ENCODE measurements at regions not wholly inside any gene's neighbourhood (a gene's known extent, or its start where the extent isn't known, plus 50 kb on each side); places are given as distances from the start of the nearest gene placed in this dataset.

- no peak overlapping the region for H2AFZ ChIP-seq (ENCODE audit: low read depth)
- ChIA-PET CTCF (no interaction called here), POLR2A (no interaction called here)
- no peaks in the 10 kb centered on the region for H3K9me2 ChIP-seq
- no peak for DNase-seq
- H3F3A ChIP-seq (replicated peaks; ENCODE audit: insufficient read depth): no peaks in the 10 kb centered on the region
- H4K20me1 ChIP-seq (ENCODE audit: insufficient read depth): no peaks in the 10 kb centered on the region
- H3K36me3 ChIP-seq (replicated peaks in 1 of 2; ENCODE audit: control insufficient read depth in 1 of 2, insufficient read depth in 2 of 2, low read length in 1 of 2): no peaks in the 10 kb centered on the region
- no peak overlapping the region for H3K27ac ChIP-seq (ENCODE audit: low read depth in 2 of 2, low read length in 1 of 2)
- H3K79me2 ChIP-seq (ENCODE audit: insufficient read depth): no peaks in the 10 kb centered on the region
- H3K9me3 ChIP-seq: no peaks in the 10 kb centered on the region
- H3K4me3 ChIP-seq (ENCODE audit: low read depth in 2 of 2, low read length in 1 of 2): no peak overlapping the region
- TF ChIP-seq MXI1 (IDR thresholded peaks at IDR 0.05; ENCODE audit: low read depth, low read length) (no peak), EP300 (IDR thresholded peaks at IDR 0.05; ENCODE audit: borderline replicate concordance in 1 of 2, low read depth in 1 of 2, low read length in 1 of 2) (no peak), USF2 (IDR thresholded peaks at IDR 0.05; ENCODE audit: borderline replicate concordance, low read depth, low read length) (no peak), CTCF (IDR thresholded peaks at IDR 0.05) (no peak), FOSL2 (IDR thresholded peaks at IDR 0.05; ENCODE audit: borderline replicate concordance, low read depth) (no peak), FOXM1 (IDR thresholded peaks at IDR 0.05; ENCODE audit: low read depth) (no peak), RXRA (IDR thresholded peaks at IDR 0.05; ENCODE audit: borderline replicate concordance, low read depth) (no peak), SIN3A (IDR thresholded peaks at IDR 0.05; ENCODE audit: borderline replicate concordance, low read depth, low read length) (no peak), SMC3 (IDR thresholded peaks at IDR 0.05; ENCODE audit: low read depth, low read length) (no peak), ZBTB33 (IDR thresholded peaks at IDR 0.05; ENCODE audit: borderline replicate concordance, low read depth) (no peak), RFX5 (IDR thresholded peaks at IDR 0.05; ENCODE audit: low read length) (no peak), MAX (IDR thresholded peaks at IDR 0.05; ENCODE audit: low read depth) (no peak), TCF12 (IDR thresholded peaks at IDR 0.05) (no peak), IRF3 (IDR thresholded peaks at IDR 0.05; ENCODE audit: low read depth, low read length) (no peak), GATA2 (CRISPR knock-in tag; IDR thresholded peaks at IDR 0.05) (no peak)
- H3K4me2 ChIP-seq: no peak overlapping the region
- WGBS (ENCODE audit: low lambda C conversion rate): 80% methylated on average over 5 of the region's 5 CpGs
- no peaks in the 10 kb centered on the region; the same call in 1 of the 2 replicates for H3K27me3 ChIP-seq (ENCODE audit: insufficient read depth)
- H3K9ac ChIP-seq: no peak overlapping the region
- H3K4me1 ChIP-seq (ENCODE audit: control insufficient read depth in 1 of 2, insufficient read depth in 2 of 2, low read depth in 1 of 2, low read length in 1 of 2): peaks cover 5 to 7% of the 10 kb centered on the region in 2 experiments; a peak in 1 of 4 replicates
Measured at GRCh38 chr10:118957443-118957825, 72.1 kb upstream of the NANOS1 start.
